HG03460 (cell line): ENCODE measurements at regions not wholly inside any gene's neighbourhood (a gene's known extent, or its start where the extent isn't known, plus 50 kb on each side); places are given as distances from the start of the nearest gene placed in this dataset.
"Not testable (repeated sequence)": the region's sequence is repeated elsewhere in the genome, so short reads cannot be mapped to it uniquely, and the experiment has no call there.

Experiments used
- ATAC-seq: cut with Tn5 transposase; IDR thresholded peaks from one replicate; pipeline ENCODE4 v1.9.1; 2021; ENCODE audit not compliant: unreplicated experiment

- no peak for ATAC-seq
Measured at GRCh38 chr6:79810871-79811270, 136.5 kb downstream of the ELOVL4 start.

DNA sequence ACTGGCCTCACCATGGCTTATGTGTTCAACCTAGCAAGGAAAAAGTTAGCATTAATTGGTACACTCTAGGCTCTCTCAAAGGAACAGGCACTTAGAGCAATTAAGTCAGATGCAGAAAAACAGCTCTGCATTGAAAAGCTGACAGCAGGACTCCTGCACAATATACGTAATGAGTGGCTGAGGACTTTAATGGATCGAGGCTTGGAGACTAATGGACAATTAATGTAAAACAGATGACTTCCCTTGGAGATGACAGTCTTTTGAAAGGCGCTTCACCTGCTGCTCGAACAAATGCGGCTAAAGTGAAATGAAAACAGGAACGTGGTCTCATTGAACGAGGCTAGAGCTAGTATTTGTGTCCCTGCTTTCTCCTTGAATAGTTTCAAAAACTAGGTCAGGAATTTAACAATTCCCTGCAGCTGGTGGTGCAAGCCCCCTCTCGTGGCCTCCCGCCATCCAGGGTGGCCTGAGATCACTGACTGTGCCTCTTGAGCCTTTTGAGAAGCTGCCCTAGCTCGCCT, 137.1 kb downstream of the ELOVL4 start:
- no peak for ATAC-seq

DNA sequence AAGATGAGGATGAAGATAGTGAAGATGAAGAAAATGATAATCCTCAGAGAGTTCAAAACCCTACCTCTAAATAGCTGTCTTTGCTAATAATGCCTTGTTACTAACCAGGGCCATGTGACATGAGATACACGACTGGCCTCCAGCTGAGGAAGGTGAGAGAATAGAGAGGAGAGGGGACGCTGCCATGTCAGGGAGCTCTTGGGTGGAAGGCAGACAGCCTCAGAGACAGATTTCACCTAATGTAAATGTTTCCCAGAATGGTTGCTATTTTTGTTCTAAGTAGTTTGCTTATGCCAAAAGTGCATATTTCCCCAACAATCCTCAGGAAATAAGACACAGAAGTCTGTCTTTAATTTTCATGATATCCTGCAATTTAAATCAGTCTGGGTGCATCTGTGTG, 138.4 kb downstream of the ELOVL4 start:
- ATAC-seq: no peak

DNA sequence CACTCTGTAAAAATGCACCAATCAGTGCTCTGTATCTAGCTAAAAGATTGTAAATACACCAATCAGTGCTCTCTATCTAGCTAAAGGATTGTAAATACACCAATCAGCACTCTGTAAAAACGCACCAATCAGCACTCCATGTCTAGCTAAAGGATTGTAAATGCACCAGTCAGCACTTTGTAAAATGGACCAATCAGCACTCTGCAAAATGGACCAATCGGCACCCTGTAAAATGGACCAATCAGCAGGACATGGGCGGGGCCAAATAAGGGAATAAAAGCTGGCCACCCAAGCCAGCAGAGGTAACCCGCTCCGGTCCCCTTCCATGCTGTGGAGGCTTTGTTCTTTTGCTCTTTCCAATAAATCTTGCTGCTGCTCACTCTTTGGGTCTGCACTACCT, 140.7 kb downstream of the ELOVL4 start:
- not testable (repeated sequence) for ATAC-seq

- no peak for ATAC-seq
Measured at GRCh38 chr6:79804732-79805131, 142.6 kb downstream of the ELOVL4 start.

DNA sequence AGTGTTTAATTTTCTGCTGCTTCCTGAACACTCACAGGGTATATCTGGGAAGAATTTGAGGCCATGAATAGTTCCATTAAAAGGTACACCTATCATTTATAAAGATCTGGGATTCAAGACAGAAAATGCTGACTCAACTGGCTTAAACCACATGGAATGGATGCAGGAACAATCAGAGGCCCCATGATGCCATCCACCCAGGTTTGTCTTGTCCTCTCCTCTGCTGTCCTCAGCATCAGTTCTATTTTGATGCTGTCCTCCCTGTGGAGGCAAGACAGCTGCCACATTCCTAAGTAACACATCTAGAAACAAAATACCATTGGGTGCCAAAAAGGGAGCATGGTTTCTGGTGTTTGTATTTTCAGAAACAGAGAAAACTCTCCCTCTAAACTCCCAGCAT, 143.4 kb downstream of the ELOVL4 start:
- no peak for ATAC-seq

DNA sequence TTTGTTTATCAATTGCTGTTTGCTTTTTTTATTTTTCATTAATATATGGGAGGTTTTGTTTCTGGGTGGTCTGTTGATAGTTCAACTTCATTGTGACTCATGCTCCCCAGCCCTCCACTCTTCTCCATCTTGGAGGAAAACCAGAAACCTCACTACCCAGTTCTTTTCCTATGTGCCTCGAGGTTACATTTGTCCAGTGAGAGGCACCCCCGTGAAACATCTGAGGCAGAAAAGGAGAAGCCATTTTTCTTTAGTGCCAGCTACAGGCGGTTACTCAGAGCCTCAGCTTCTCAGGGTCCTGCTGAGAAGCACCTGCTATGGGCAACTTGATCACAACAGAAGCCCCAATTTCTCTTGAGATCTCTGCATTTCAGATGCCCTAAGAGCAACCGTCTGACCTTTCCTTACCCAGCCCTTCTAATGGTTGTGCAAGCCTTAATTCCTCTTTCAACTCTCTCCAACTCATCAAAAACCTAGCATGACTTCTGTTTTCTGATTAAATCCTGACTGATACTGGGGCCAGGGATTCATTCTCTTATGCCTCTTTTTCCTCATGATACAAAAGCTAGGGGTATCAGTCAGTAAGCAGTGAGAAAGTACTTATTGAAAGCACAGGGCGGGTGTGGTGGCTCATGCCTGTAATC, 144.6 kb downstream of the ELOVL4 start:
- ATAC-seq: no peak

DNA sequence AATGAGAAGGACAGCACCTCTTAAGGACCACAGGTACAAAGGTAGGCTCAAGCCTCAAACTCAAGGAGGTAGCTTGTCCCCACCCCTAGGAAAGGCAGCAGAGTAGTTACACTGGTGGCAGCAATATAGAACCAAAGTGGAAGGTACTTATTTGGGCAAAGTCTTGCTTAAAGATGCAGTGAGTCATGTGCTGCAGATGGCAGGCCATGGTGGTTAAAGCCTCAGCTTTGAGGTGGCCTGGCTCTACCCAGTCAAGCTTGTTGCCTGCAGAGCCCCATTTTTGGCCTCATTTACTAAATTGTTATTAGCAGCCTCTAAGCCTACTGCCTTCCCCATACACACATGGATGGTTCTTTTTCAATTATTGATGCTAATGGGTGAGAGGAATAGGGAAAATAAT, 146.0 kb downstream of the ELOVL4 start:
- no peak for ATAC-seq

DNA sequence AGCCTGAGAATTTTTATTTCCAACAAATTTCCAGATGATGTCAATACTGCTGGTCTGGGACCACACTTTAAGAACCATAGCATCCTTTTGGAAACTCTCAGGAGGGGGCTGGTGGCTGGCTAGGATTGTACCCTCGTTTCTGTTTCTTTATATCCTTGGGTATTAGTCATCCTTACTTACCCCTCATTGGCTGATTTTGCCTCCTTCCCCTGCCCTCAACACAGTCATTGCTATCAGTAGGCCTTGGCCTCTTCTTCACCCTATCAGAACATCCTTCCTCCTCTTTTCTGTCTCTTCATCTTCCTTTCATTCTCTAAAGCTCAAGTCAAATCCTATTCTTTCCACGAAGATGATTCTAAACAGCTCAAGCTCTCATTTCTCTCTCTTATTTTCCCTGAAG, 148.5 kb downstream of the ELOVL4 start:
- no peak for ATAC-seq

- no peak for ATAC-seq
Measured at GRCh38 chr6:79797912-79798311, 149.4 kb downstream of the ELOVL4 start.

- no peak for ATAC-seq
Measured at GRCh38 chr6:79797163-79797764, 150.1 kb downstream of the ELOVL4 start.

GRCh38 chr6:79796197-79796596, 151.2 kb downstream of the ELOVL4 start:
- no peak for ATAC-seq

DNA sequence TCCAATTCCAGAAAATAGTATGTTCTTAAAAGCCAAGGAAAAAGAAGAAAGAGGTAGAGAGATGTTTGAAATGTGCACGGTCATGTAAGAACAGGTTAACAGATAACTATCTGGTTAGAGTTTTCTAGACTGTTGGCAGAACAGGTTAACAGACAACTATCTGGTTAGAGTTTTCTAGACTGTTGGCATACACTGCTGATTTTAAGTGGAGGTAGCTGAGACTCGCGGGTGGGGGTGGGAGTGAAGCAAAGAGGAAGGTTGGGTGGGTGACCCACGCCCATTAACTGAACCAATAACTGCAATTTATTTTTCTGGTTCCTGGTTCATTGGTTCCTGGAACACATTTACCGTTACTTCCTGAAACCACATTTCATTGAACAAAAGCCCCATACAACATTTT, 157.5 kb downstream of the ELOVL4 start:
- ATAC-seq: no peak

- no peak for ATAC-seq
Measured at GRCh38 chr6:79788756-79789155, 157.6 kb downstream of the SH3BGRL2 start.

GRCh38 chr6:79787626-79788025, 156.5 kb downstream of the SH3BGRL2 start:
- no peak for ATAC-seq

GRCh38 chr6:79784395-79784753, 153.2 kb downstream of the SH3BGRL2 start:
- no peak for ATAC-seq

DNA sequence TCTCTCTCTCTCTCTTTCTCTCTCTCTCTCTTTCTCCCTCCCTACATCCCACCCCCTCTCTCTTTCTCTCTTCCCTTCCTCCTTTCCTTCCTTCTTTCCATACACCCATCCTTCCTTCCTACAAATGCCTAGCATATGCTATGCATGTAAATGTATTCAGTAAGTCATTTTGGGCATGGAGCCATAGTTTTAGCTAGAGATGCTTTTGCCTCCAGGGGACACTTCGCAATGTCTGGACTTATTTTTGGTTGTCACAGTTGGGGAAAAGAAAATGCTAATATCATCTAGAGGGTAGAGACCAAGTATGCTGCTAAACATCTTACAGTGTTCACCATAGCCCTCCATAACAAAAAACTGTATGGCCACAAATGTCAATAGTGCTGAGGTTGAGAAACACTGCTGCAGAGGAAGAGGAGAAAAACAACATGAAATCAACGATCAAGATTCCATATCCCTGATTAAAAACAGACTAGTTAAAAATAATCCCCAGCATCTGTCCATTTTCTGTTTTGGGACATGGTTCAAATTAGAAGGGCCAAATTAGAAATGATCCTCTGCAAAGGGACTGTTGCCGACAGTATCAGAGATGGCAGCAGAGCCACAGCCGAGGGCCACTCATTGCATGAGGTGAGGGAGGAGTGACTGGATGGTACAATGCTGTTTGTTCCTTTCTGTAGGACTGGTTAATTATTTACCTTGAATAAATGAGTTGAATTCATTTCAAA, 152.7 kb downstream of the SH3BGRL2 start:
- ATAC-seq: no peak

GRCh38 chr6:79782792-79783580, 151.9 kb downstream of the SH3BGRL2 start:
- no peak for ATAC-seq

DNA sequence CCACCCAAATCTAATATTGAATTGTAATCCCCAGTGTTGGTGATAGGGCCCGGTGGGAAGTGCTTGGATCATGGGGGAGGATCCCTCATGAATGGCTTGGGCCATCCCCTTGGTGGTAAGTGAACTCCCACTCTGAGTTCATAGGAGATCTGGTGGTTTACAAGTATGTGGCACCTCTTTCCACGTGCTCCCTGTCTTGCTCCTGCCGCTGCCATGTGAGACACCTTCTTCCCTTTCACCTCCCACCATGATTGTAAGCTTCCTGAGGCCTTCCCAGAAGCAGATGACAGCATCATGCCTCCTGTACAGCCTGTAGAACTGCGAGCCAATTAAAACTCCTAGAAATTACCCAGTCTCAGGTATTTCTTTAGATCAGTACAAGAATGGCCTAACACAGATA, 150.8 kb downstream of the SH3BGRL2 start:
- no peak for ATAC-seq

DNA sequence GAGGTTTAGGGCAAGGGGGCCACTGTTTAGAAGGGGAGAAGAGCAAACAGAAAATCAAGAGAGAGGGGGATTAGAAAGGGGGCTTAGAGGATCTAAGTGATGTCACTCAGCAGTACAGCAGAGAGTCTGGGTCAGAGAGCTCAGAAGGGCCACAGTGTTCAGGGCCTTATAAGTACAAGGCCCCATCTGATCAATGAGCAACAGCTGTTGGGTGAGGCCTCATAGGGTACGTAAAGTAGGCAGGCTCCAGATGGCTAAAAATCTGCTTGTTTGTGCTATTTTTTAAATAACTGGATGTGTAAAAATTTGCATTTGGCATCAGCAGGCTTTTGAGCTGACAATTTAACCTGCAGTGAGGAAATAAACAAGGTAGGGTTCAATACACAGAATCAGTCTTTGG, 149.8 kb downstream of the SH3BGRL2 start:
- ATAC-seq: no peak

DNA sequence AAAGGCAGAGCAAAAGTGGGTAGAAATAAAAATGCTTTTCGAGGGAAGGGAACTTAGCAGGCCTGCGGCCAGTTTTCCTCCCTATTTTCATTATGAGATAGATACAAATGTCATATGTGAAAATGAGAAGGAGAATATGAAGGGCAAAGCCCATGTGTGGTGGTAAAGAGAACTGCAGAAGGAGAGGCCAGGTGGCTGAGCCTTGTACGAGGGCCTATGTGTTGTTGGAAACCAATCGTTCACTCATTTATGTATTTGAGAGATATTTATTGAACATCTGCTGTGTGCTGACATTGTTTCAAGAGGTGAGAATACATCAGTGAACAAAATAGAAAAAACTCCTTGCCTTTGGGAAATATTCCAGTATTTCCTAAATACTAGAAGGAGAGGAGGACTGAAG, 147.7 kb downstream of the SH3BGRL2 start:
- ATAC-seq: no peak
